OCI-LY3 (cell line): ENCODE measurements at regions not wholly inside any gene's neighbourhood (a gene's known extent, or its start where the extent isn't known, plus 50 kb on each side); places are given as distances from the start of the nearest gene placed in this dataset.

Source experiments
- EZH2phosphoT487 ChIP-seq: fragments of 200-600 bp; shearing (Covaris generic); IDR thresholded peaks from 2 replicates; pipeline ENCODE4 v1.6.1; 2018; ENCODE audit warnings: antibody characterized with exemption, mixed run types, low read depth
- TF ChIP-seq, protein P1 (sequence below): fragments of 200-600, 300-600 bp; sonication (generic); IDR thresholded peaks from 2 replicates; pipeline ENCODE4 v1.5.1; 2014; ENCODE audit warnings: antibody characterized with exemption, low read length, low read depth

GRCh38 chr7:110347081-110347480, 743.8 kb upstream of the LRRN3 start:
- TF ChIP-seq, protein P1, sequence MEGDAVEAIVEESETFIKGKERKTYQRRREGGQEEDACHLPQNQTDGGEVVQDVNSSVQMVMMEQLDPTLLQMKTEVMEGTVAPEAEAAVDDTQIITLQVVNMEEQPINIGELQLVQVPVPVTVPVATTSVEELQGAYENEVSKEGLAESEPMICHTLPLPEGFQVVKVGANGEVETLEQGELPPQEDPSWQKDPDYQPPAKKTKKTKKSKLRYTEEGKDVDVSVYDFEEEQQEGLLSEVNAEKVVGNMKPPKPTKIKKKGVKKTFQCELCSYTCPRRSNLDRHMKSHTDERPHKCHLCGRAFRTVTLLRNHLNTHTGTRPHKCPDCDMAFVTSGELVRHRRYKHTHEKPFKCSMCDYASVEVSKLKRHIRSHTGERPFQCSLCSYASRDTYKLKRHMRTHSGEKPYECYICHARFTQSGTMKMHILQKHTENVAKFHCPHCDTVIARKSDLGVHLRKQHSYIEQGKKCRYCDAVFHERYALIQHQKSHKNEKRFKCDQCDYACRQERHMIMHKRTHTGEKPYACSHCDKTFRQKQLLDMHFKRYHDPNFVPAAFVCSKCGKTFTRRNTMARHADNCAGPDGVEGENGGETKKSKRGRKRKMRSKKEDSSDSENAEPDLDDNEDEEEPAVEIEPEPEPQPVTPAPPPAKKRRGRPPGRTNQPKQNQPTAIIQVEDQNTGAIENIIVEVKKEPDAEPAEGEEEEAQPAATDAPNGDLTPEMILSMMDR = no peak
- no peak for TF ChIP-seq EZH2phosphoT487
